ENCODE measurements at regions not wholly inside any gene's neighbourhood (a gene's known extent, or its start where the extent isn't known, plus 50 kb on each side); places are given as distances from the start of the nearest gene placed in this dataset.

DNA sequence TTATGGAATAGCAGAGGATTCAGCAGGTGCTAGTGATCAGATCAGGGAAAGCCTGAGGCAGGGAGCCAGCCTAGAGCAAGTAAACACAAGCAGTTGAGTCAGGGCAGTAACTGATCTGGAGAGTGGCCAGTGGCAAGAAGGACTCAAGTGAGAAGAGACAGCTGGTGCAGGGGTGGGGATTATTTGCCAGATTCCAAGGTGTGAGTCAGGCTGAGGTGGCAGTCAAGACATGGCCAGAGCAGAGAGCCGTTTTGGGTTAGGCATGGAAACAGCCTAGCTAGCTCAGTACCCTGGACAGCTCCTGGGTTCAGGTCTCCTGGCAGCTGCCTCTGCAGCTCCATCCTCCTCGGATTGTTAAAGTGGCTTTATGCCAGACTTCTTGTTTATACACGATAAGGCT lies 281.9 kb upstream of the ONECUT1 start:
- TF ChIP-seq EZH2 (IDR thresholded peaks at IDR 0.05; ENCODE audit: insufficient read depth, poor library complexity, severe bottlenecking), result no peak
- TF ChIP-seq EZH2phosphoT487 (IDR thresholded peaks at IDR 0.05; ENCODE audit: insufficient read depth, low read depth), result no peak
